Natural killer cell (primary cell): ENCODE measurements at regions not wholly inside any gene's neighbourhood (a gene's known extent, or its start where the extent isn't known, plus 50 kb on each side); places are given as distances from the start of the nearest gene placed in this dataset.

Source experiments
- ATAC-seq, 3 donors: fragments of 150-1000 bp in 2 of 3; fragments of 200-7000 bp in 1 of 3; cut with Tn5 transposase; 1 replicate in 1 of 3; 2 replicates in 2 of 3; pipeline ENCODE4 v1.10.0; 2021; ENCODE audit warnings: mild to moderate bottlenecking in 2 of 3, moderate library complexity in 2 of 3
- DNase-seq, 2 donors: peaks; one replicate each; pipeline versions ENCODE4 v3.0.0 to v3.0.0-alpha.2; 2013 to 2021; ENCODE audit warnings: mixed read lengths in 1 of 2
- H3K27ac ChIP-seq: one replicate; pipeline ENCODE4 v1.5.1; 2013; ENCODE audit warnings: mild to moderate bottlenecking, low read length
- H3K27me3 ChIP-seq: one replicate; pipeline ENCODE4 v1.6.1; 2013; ENCODE audit warnings: low read length; ENCODE audit not compliant: control insufficient read depth, insufficient read depth
- H3K36me3 ChIP-seq: one replicate; pipeline ENCODE4 v1.6.1; 2013; ENCODE audit warnings: low read length; ENCODE audit not compliant: control insufficient read depth, insufficient read depth
- H3K4me1 ChIP-seq: one replicate; pipeline ENCODE4 v1.6.1; 2013; ENCODE audit warnings: low read length; ENCODE audit not compliant: control insufficient read depth, insufficient read depth
- H3K4me3 ChIP-seq: one replicate; pipeline ENCODE4 v1.5.1; 2013; ENCODE audit warnings: low read length
- H3K9me3 ChIP-seq: one replicate; pipeline ENCODE4 v1.6.1; 2013; ENCODE audit warnings: low read length; ENCODE audit not compliant: control insufficient read depth, insufficient read depth
- H3K27ac Mint-ChIP-seq, 2 donors: one replicate each; pipeline ENCODE4 v1.8.0; 2022; ENCODE audit warnings: mild to moderate bottlenecking in 2 of 2, mixed read lengths in 2 of 2, moderate library complexity in 1 of 2
- H3K27me3 Mint-ChIP-seq, 2 donors: one replicate each; pipeline ENCODE4 v1.8.0; 2022; ENCODE audit warnings: low read depth in 2 of 2, mixed read lengths in 2 of 2
- H3K36me3 Mint-ChIP-seq: one replicate; pipeline ENCODE4 v1.8.0; 2022; ENCODE audit warnings: mixed read lengths
- H3K4me1 Mint-ChIP-seq, 2 donors: one replicate each; pipeline ENCODE4 v1.8.0; 2022; ENCODE audit warnings: mixed read lengths in 2 of 2
- H3K4me3 Mint-ChIP-seq: one replicate; pipeline ENCODE4 v1.8.0; 2022; ENCODE audit warnings: mild to moderate bottlenecking, moderate library complexity, mixed read lengths
- H3K9me3 Mint-ChIP-seq, 2 donors: one replicate each; pipeline ENCODE4 v1.8.0; 2022; ENCODE audit warnings: mixed read lengths in 2 of 2
- WGBS: methylation state at CpG from one replicate; pipeline ENCODE4 v1.1.7; 2013; ENCODE audit warnings: missing lambda C conversion rate; ENCODE audit not compliant: insufficient coverage; 5-methylcytosine and 5-hydroxymethylcytosine counted together
- intact Hi-C: fragments of 100-400 bp; cut with micrococcal nuclease; formaldehyde crosslinking; loops from one replicate; pipeline ENCODE4 v1.14.2; 2022
- TF ChIP-seq, protein P1 (sequence below): fragments of 200-600 bp; IDR thresholded peaks from one replicate; pipeline ENCODE4 v1.8.0; 2022; ENCODE audit warnings: antibody characterized with exemption

DNA sequence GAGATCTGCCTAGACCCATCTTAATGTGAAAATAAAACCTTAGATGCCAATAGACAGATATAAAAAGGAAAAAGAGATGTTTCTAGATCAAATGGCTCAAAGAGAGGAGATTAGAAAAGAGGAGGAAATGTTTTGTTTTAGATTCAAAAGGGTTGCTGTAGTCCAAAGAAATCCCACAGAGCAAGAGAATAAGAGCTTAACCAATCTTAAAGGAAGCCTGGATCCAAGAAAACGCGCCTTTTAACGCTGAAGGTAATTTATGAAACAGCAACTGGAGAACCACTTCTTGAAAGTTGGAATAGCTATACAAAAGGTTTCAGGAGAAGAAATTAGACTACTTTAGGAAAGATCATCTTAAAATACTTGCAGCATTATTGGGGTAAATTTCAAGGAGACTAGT, 298.8 kb downstream of the BRINP2 start:
- H3K4me1 ChIP-seq, result no peaks in the 10 kb centered on the region
- H3K27ac ChIP-seq, result no peak overlapping the region
- no peaks in the 10 kb centered on the region for H3K4me1 Mint-ChIP-seq
- no peaks in the 10 kb centered on the region for H3K27me3 Mint-ChIP-seq
- H3K36me3 Mint-ChIP-seq, result no peaks in the 10 kb centered on the region
- 92% methylated on average over 3 of the region's 3 CpGs for WGBS
- TF ChIP-seq, protein P1, sequence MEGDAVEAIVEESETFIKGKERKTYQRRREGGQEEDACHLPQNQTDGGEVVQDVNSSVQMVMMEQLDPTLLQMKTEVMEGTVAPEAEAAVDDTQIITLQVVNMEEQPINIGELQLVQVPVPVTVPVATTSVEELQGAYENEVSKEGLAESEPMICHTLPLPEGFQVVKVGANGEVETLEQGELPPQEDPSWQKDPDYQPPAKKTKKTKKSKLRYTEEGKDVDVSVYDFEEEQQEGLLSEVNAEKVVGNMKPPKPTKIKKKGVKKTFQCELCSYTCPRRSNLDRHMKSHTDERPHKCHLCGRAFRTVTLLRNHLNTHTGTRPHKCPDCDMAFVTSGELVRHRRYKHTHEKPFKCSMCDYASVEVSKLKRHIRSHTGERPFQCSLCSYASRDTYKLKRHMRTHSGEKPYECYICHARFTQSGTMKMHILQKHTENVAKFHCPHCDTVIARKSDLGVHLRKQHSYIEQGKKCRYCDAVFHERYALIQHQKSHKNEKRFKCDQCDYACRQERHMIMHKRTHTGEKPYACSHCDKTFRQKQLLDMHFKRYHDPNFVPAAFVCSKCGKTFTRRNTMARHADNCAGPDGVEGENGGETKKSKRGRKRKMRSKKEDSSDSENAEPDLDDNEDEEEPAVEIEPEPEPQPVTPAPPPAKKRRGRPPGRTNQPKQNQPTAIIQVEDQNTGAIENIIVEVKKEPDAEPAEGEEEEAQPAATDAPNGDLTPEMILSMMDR, result no peak
- intact Hi-C loops, result no loop called here
- no peaks in the 10 kb centered on the region for H3K27me3 ChIP-seq
- DNase-seq (no peak), ATAC-seq (no peak)
- peaks cover 4 to 17% of the 10 kb centered on the region in 2 donors for H3K9me3 Mint-ChIP-seq
- H3K27ac Mint-ChIP-seq, result no peak overlapping the region
- no peaks in the 10 kb centered on the region for H3K9me3 ChIP-seq
- no peak overlapping the region for H3K4me3 ChIP-seq
- no peak overlapping the region for H3K4me3 Mint-ChIP-seq
- H3K36me3 ChIP-seq, result no peaks in the 10 kb centered on the region

DNA sequence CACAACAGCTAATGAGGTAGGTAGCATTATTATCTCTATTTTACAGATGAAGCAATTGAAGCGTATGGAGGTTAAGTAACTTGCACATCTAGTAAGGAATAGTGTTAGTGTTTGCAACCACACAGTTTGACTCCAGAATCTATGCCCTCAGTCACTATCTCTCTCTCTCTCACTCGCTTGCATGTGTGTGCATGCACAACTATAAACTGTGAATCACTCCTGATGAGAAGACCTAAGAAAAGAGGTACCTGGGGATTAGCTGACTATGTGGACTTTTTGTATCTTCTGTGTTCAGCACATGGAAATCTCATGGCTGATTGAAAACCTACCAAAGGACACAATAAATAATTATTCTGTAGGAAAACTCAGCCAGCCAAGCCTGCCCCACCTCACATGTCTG, 295.5 kb downstream of the BRINP2 start:
- no peak overlapping the region for H3K4me3 ChIP-seq
- no peaks in the 10 kb centered on the region for H3K9me3 ChIP-seq

DNA sequence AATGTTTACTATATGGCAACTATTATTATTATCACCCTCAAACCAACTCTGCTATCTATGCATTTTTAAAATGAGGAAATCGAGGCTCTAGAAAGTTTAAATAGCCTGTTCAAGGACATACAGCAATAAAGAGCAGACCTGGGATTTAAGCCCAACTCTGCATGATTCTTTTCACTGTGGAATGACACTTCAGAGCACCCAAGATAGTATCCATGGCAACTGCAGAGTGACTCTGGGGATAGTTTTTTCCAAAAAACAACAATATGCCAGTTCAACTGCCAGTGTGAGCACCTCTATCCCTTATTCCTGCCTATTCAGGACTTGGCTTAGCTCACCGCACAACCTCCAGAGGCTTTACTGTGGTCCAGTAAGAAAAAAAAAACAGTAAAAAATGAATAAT, 293.9 kb downstream of the BRINP2 start:
- H3K27ac Mint-ChIP-seq, result no peak overlapping the region
- no peak for ATAC-seq
- no peaks in the 10 kb centered on the region for H3K36me3 Mint-ChIP-seq
- no peaks in the 10 kb centered on the region for H3K27me3 Mint-ChIP-seq
- H3K27me3 ChIP-seq, result no peaks in the 10 kb centered on the region
- DNase-seq, result no peak
- no peaks in the 10 kb centered on the region for H3K4me1 Mint-ChIP-seq
- H3K9me3 ChIP-seq, result no peaks in the 10 kb centered on the region
- no peak overlapping the region for H3K4me3 ChIP-seq
- TF ChIP-seq, protein P1, result no peak
- H3K9me3 Mint-ChIP-seq, result peaks cover 19 to 24% of the 10 kb centered on the region in 2 donors
- no peak overlapping the region for H3K4me3 Mint-ChIP-seq
- H3K36me3 ChIP-seq, result no peaks in the 10 kb centered on the region
- intact Hi-C loops, result no loop called here
- H3K4me1 ChIP-seq, result no peaks in the 10 kb centered on the region
- 55% methylated on average over 2 of the region's 2 CpGs for WGBS
- H3K27ac ChIP-seq, result no peak overlapping the region

More for the DNA sequence above, 295.5 kb downstream of the BRINP2 start:
- 100% methylated on average over 1 of the region's 2 CpGs for WGBS
- intact Hi-C loops, result no loop called here
- no peak overlapping the region for H3K27ac ChIP-seq
- H3K4me1 Mint-ChIP-seq, result no peaks in the 10 kb centered on the region
- TF ChIP-seq, protein P1, result no peak
- no peak for DNase-seq
- H3K27me3 Mint-ChIP-seq, result no peaks in the 10 kb centered on the region
- H3K4me3 Mint-ChIP-seq, result no peak overlapping the region
- H3K27me3 ChIP-seq, result no peaks in the 10 kb centered on the region
- H3K36me3 Mint-ChIP-seq, result no peaks in the 10 kb centered on the region
- peaks cover 11 to 18% of the 10 kb centered on the region in 2 donors for H3K9me3 Mint-ChIP-seq
- H3K27ac Mint-ChIP-seq, result no peak overlapping the region
- ATAC-seq, result no peak
- H3K36me3 ChIP-seq, result no peaks in the 10 kb centered on the region
- no peaks in the 10 kb centered on the region for H3K4me1 ChIP-seq

DNA sequence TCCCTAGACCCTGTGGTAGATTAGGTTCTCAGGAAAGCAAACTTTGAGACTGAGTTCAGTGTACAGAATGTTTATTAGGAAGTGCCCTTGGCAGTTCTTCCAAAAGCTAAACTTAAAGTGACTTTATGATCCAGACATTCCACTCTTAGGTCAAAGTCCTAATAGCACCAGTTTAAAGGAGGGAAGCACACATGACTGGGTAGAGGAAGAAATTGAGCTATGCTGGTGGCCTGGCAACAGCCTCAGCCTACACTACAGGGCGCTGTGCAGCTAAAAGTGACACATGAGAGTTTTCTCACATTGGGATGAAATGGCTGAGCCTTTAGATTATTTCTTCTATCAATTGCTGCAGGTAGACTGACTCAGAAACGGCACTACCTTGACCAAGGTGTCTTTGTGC, 280.4 kb downstream of the BRINP2 start:
- Histone ChIP-seq H3K4me3 (no peak overlapping the region), H3K27ac (no peak overlapping the region), H3K27me3 (no peaks in the 10 kb centered on the region), H3K36me3 (no peaks in the 10 kb centered on the region), H3K4me1 (no peaks in the 10 kb centered on the region), H3K9me3 (no peaks in the 10 kb centered on the region)
- H3K27me3 Mint-ChIP-seq, result no peaks in the 10 kb centered on the region
- intact Hi-C loops, result no loop called here
- ATAC-seq, result no peak
- peaks cover 13 to 17% of the 10 kb centered on the region in 2 donors for H3K9me3 Mint-ChIP-seq
- TF ChIP-seq, protein P1, result no peak
- no peak for DNase-seq
- WGBS, result 74% methylated on average over 2 of the region's 2 CpGs
- no peak overlapping the region for H3K27ac Mint-ChIP-seq
- H3K4me3 Mint-ChIP-seq, result no peak overlapping the region
- no peaks in the 10 kb centered on the region for H3K4me1 Mint-ChIP-seq
- H3K36me3 Mint-ChIP-seq, result no peaks in the 10 kb centered on the region
